HCT116 (cell line): ENCODE measurements at regions not wholly inside any gene's neighbourhood (a gene's known extent, or its start where the extent isn't known, plus 50 kb on each side); places are given as distances from the start of the nearest gene placed in this dataset.
"Not testable (repeated sequence)": the region's sequence is repeated elsewhere in the genome, so short reads cannot be mapped to it uniquely, and the experiment has no call there.

ENCODE experiments used
- ATAC-seq: fragments of 200-7000 bp; cut with Tn5 transposase; 2 replicates; pipeline ENCODE4 v1.9.1; 2020; ENCODE audit warnings: mild to moderate bottlenecking, moderate library complexity
- BruUV-seq: library from RNA; stranded (reverse); fragments of 400-500 nt; replicated peaks from 2 replicates; lab custom pipeline; 2021; lab: Mats Ljungman, UMichigan
- CTCF ChIA-PET: fragments of 300-600 bp; sonication (Branson Sonifier 250); formaldehyde crosslinking; loops from one replicate; lab custom pipeline; 2021; ENCODE audit warnings: antibody characterized with exemption; lab: Charles Lee
- POLR2A ChIA-PET: fragments of 300-600, 350-600 bp; sonication (Branson Sonifier 250); formaldehyde crosslinking; loops from one replicate; lab custom pipeline; 2021; ENCODE audit warnings: antibody characterized with exemption; lab: Charles Lee
- RAD21 ChIA-PET, 2 experiments: fragments of 300-600 bp; sonication (Branson Sonifier 250); formaldehyde crosslinking; loops; one replicate each; lab custom pipeline; 2023; ENCODE audit warnings: low total read pairs in 2 of 2; ENCODE audit not compliant: uncharacterized antibody in 2 of 2, unreplicated experiment in 2 of 2, low non-redundant PET in 1 of 2; lab: Charles Lee
- DNase-seq: peaks from one replicate; pipeline ENCODE4 v3.0.0-alpha.2; 2010; ENCODE audit warnings: low read depth, low spot score
- H2AFZ ChIP-seq: fragments of 200-600 bp; shearing (Covaris generic), sonication (generic); 2 replicates; pipeline ENCODE4 v1.6.1; 2017; ENCODE audit warnings: low read depth, mixed run types, mixed read lengths, antibody characterized with exemption, low read length; ENCODE audit not compliant: poor library complexity, severe bottlenecking
- H3K27ac ChIP-seq: 2 replicates; pipeline ENCODE4 v1.5.1; 2012; ENCODE audit warnings: low read depth, low read length
- H3K27me3 ChIP-seq: fragments of 200-600 bp; sonication (generic); 2 replicates; pipeline ENCODE4 v1.6.1; 2016; ENCODE audit warnings: mixed run types, low read length, mixed read lengths; ENCODE audit not compliant: insufficient read depth
- H3K36me3 ChIP-seq, 2 experiments: fragments of 200-500 bp in 1 of 2; fragments of 200-600 bp in 1 of 2; sonication (Bioruptor generic) in 1 of 2; sonication (generic) in 1 of 2; 2 replicates each; pipeline versions ENCODE4 v1.5.1 to v1.6.1; 2014 to 2016; ENCODE audit warnings: low read length in 2 of 2, inconsistent platforms in 1 of 2, mixed read lengths in 1 of 2, mixed run types in 1 of 2; ENCODE audit not compliant: insufficient read depth in 2 of 2, control insufficient read depth in 1 of 2
- H3K4me1 ChIP-seq, 2 experiments: fragments of 200-600 bp in 1 of 2; sonication (generic) in 1 of 2; 2 replicates each; pipeline versions ENCODE4 v1.5.1 to v1.6.1; 2012 to 2017; ENCODE audit warnings: low read length in 2 of 2, inconsistent platforms in 1 of 2, mild to moderate bottlenecking in 1 of 2, mixed read lengths in 1 of 2, mixed run types in 1 of 2, moderate library complexity in 1 of 2; ENCODE audit not compliant: insufficient read depth in 2 of 2, control insufficient read depth in 1 of 2
- H3K4me2 ChIP-seq: fragments of 200-600 bp; sonication (generic); 2 replicates; pipeline ENCODE4 v1.6.1; 2017; ENCODE audit warnings: mixed run types, low read length, mixed read lengths
- H3K4me3 ChIP-seq, 2 experiments: fragments of 200-600 bp in 1 of 2; sonication (generic) in 1 of 2; replicated peaks in 1 of 2; 2 replicates each; pipeline ENCODE4 v1.5.1; 2011 to 2016; ENCODE audit warnings: low read length in 2 of 2, control low read depth in 1 of 2, low read depth in 1 of 2, mild to moderate bottlenecking in 1 of 2, mixed read lengths in 1 of 2, mixed run types in 1 of 2
- H3K79me2 ChIP-seq: fragments of 200-600 bp; sonication (generic); 2 replicates; pipeline ENCODE4 v1.6.1; 2017; ENCODE audit warnings: mild to moderate bottlenecking, mixed run types, low read length, moderate library complexity, mixed read lengths; ENCODE audit not compliant: insufficient read depth
- H3K9ac ChIP-seq: fragments of 200-600 bp; sonication (generic); 2 replicates; pipeline ENCODE4 v1.6.1; 2016; ENCODE audit warnings: low read length, mixed read lengths
- H3K9me2 ChIP-seq: fragments of 200-600 bp; sonication (generic), shearing (Covaris generic); 2 replicates; pipeline ENCODE4 v1.6.1; 2017; ENCODE audit warnings: mixed run types, mild to moderate bottlenecking, moderate library complexity; ENCODE audit not compliant: insufficient read depth
- H3K9me3 ChIP-seq, 2 experiments: fragments of 200-500 bp in 1 of 2; fragments of 200-600 bp in 1 of 2; sonication (Bioruptor generic) in 1 of 2; sonication (generic) in 1 of 2; 2 replicates each; pipeline ENCODE4 v1.6.1; 2014 to 2017; ENCODE audit warnings: low read length in 2 of 2, mixed read lengths in 2 of 2, inconsistent platforms in 1 of 2, low read depth in 1 of 2, mild to moderate bottlenecking in 1 of 2, mixed run types in 1 of 2, moderate library complexity in 1 of 2; ENCODE audit not compliant: control insufficient read depth in 1 of 2, insufficient read depth in 1 of 2
- H4K20me1 ChIP-seq: fragments of 200-600 bp; sonication (generic), shearing (Covaris generic); 2 replicates; pipeline ENCODE4 v1.6.1; 2017; ENCODE audit warnings: mixed run types, mild to moderate bottlenecking, moderate library complexity; ENCODE audit not compliant: insufficient read depth
- REST ChIP-seq: IDR thresholded peaks from 2 replicates; pipeline ENCODE4 v1.6.1; 2012; ENCODE audit warnings: low read depth
- intact Hi-C: fragments of 100-400 bp; cut with micrococcal nuclease; formaldehyde crosslinking; loops from 2 replicates; pipeline ENCODE4 v1.10.0; 2022

- no peak for TF ChIP-seq REST
These were observed 714.9 kb upstream of the LUZP2 start (continued) for GRCh38 chr11:23781803-23782560.

DNA sequence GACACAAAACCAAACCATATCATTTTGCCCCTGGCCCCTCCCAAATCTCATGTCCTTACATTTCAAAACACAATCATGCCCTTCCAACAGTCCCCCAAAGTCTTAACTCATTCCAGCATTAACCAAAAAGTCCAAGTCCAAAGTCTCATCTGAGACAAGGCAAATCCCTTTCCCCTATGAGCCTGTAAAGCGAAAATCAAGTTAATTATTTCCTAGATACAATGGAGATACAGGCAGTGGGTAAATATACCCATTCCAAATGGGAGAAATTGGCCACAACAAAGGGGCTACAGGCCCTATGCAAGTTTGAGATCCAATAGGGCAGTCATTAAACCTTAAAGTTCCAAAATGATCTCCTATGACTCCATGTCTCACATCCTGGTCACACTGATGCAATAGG is 709.9 kb upstream of the LUZP2 start:
- intact Hi-C loops, CTCF ChIA-PET: not testable (repeated sequence)

More for the DNA sequence above, 709.9 kb upstream of the LUZP2 start:
- H2AFZ ChIP-seq, H3K9ac ChIP-seq, H3K27me3 ChIP-seq, POLR2A ChIA-PET, H3K36me3 ChIP-seq, DNase-seq, H3K9me2 ChIP-seq, H4K20me1 ChIP-seq, RAD21 ChIA-PET, H3K4me2 ChIP-seq, ATAC-seq, H3K4me3 ChIP-seq, H3K27ac ChIP-seq, H3K4me1 ChIP-seq, BruUV-seq, H3K79me2 ChIP-seq: not testable (repeated sequence)
- peaks cover 0 to 17% of the 10 kb centered on the region in 2 experiments; a peak in 2 of 4 replicates for H3K9me3 ChIP-seq
